B cell (primary cell): ENCODE measurements at regions not wholly inside any gene's neighbourhood (a gene's known extent, or its start where the extent isn't known, plus 50 kb on each side); places are given as distances from the start of the nearest gene placed in this dataset.

ENCODE experiments used
- ATAC-seq: fragments of 200-7000 bp; cut with Tn5 transposase; one replicate; pipeline ENCODE4 v1.10.0; 2021; ENCODE audit warnings: low read depth, mild to moderate bottlenecking, moderate number of reproducible peaks, moderate library complexity
- CTCF ChIA-PET: fragments of 350-600 bp; sonication (Branson Sonifier 250); formaldehyde crosslinking; loops from one replicate; lab custom pipeline; 2021; ENCODE audit warnings: antibody characterized with exemption, inconsistent platforms; lab: Charles Lee
- POLR2A ChIA-PET: fragments of 350-600 bp; sonication (Branson Sonifier 250); formaldehyde crosslinking; loops from one replicate; lab custom pipeline; 2021; ENCODE audit warnings: antibody characterized with exemption; lab: Charles Lee
- DNase-seq: peaks from one replicate; pipeline ENCODE4 v3.0.0; 2013
- H2AFZ ChIP-seq: 2 replicates; pipeline ENCODE4 v1.6.1; 2012; ENCODE audit warnings: mild to moderate bottlenecking, low read depth, low read length; ENCODE audit not compliant: insufficient read depth, poor library complexity, severe bottlenecking
- H3K27ac ChIP-seq, 2 donors: 1 replicate in 1 of 2; 2 replicates in 1 of 2; pipeline ENCODE4 v1.5.1; 2012 to 2013; ENCODE audit warnings: low read length in 2 of 2, mild to moderate bottlenecking in 2 of 2, moderate library complexity in 1 of 2
- H3K27me3 ChIP-seq, 4 experiments: fragments of 200-600 bp in 1 of 4; sonication (generic) in 1 of 4; replicated peaks in 1 of 4; 1 replicate in 2 of 4; 2 replicates in 2 of 4; pipeline versions ENCODE4 v1.6.1 to v1.7.0; 2013 to 2016; ENCODE audit warnings: low read length in 3 of 4, mild to moderate bottlenecking in 2 of 4, mixed read lengths in 1 of 4, moderate library complexity in 1 of 4; ENCODE audit not compliant: insufficient read depth in 4 of 4, control insufficient read depth in 3 of 4; ENCODE audit errors: control extremely low read depth in 1 of 4
- H3K36me3 ChIP-seq, 2 experiments: replicated peaks in 1 of 2; 1 replicate in 1 of 2; 2 replicates in 1 of 2; pipeline versions ENCODE4 v1.6.1 to v1.7.1; 2013; ENCODE audit warnings: low read length in 1 of 2; ENCODE audit not compliant: insufficient read depth in 2 of 2, control insufficient read depth in 1 of 2; ENCODE audit errors: control extremely low read depth in 1 of 2, extremely low read depth in 1 of 2
- H3K4me1 ChIP-seq, 2 donors: fragments of 200-600 bp in 1 of 2; sonication (generic) in 1 of 2; 1 replicate in 1 of 2; 2 replicates in 1 of 2; pipeline versions ENCODE4 v1.5.1 to v1.6.1; 2013 to 2017; ENCODE audit warnings: low read length in 2 of 2; ENCODE audit not compliant: control insufficient read depth in 2 of 2, insufficient read depth in 2 of 2
- H3K4me2 ChIP-seq: replicated peaks from 2 replicates; pipeline ENCODE3; 2012; ENCODE audit warnings: mild to moderate bottlenecking, low read depth, low read length; ENCODE audit not compliant: poor library complexity, severe bottlenecking
- H3K4me3 ChIP-seq, 5 experiments: fragments of 200-600 bp in 1 of 5; sonication (generic) in 1 of 5; 1 replicate in 3 of 5; 2 replicates in 2 of 5; pipeline versions ENCODE4 v1.5.1 to v1.7.0; 2011 to 2016; ENCODE audit warnings: low read length in 4 of 5, mild to moderate bottlenecking in 4 of 5, low read depth in 2 of 5, control low read depth in 1 of 5, moderate library complexity in 1 of 5; ENCODE audit not compliant: insufficient read depth in 1 of 5; ENCODE audit errors: control extremely low read depth in 1 of 5, extremely low read depth in 1 of 5
- H3K79me2 ChIP-seq: fragments of 200-600 bp; sonication (generic); one replicate; pipeline ENCODE4 v1.6.0; 2016; ENCODE audit warnings: low read length; ENCODE audit not compliant: control insufficient read depth, insufficient read depth
- H3K9ac ChIP-seq: fragments of 200-600 bp; sonication (generic); 2 replicates; pipeline ENCODE4 v1.6.1; 2017; ENCODE audit warnings: mild to moderate bottlenecking, low read length, moderate library complexity
- H3K9me3 ChIP-seq, 3 donors: one replicate each; pipeline versions ENCODE4 v1.6.1 to v1.7.1; 2013; ENCODE audit warnings: low read length in 2 of 3; ENCODE audit not compliant: control insufficient read depth in 2 of 3, insufficient read depth in 1 of 3; ENCODE audit errors: control extremely low read depth in 1 of 3
- H4K20me1 ChIP-seq: 2 replicates; pipeline ENCODE4 v1.6.0; 2012; ENCODE audit warnings: mild to moderate bottlenecking, low read length; ENCODE audit not compliant: insufficient read depth, control insufficient read depth, poor library complexity, severe bottlenecking
- H3K27ac Mint-ChIP-seq: one replicate; pipeline ENCODE4 v1.8.0; 2021; ENCODE audit warnings: mixed read lengths
- H3K27me3 Mint-ChIP-seq: one replicate; pipeline ENCODE4 v1.8.0; 2021; ENCODE audit warnings: mixed read lengths
- H3K4me1 Mint-ChIP-seq: one replicate; pipeline ENCODE4 v1.8.0; 2021; ENCODE audit warnings: mixed read lengths
- H3K4me3 Mint-ChIP-seq: one replicate; pipeline ENCODE4 v1.8.0; 2021; ENCODE audit warnings: mixed read lengths
- H3K9me3 Mint-ChIP-seq: one replicate; pipeline ENCODE4 v1.8.0; 2022; ENCODE audit warnings: mixed read lengths; ENCODE audit not compliant: insufficient read depth
- CTCF ChIP-seq: fragments of 200-600 bp; IDR thresholded peaks from one replicate; pipeline ENCODE4 v1.8.0; 2022; ENCODE audit warnings: antibody characterized with exemption, mild to moderate bottlenecking
- EZH2 ChIP-seq: IDR thresholded peaks from 2 replicates; pipeline ENCODE4 v1.6.1; 2012; ENCODE audit warnings: borderline replicate concordance, low read depth, mild to moderate bottlenecking, moderate library complexity, low read length; ENCODE audit not compliant: insufficient read depth, poor library complexity, severe bottlenecking
- WGBS: methylation state at CpG from one replicate; pipeline ENCODE4 v1.1.5; 2013; ENCODE audit warnings: missing lambda C conversion rate; ENCODE audit not compliant: insufficient coverage; 5-methylcytosine and 5-hydroxymethylcytosine counted together
- intact Hi-C: fragments of 100-400 bp; cut with micrococcal nuclease; formaldehyde crosslinking; loops from one replicate; pipeline ENCODE4 v1.10.0; 2022

- no peak overlapping the region for H3K27ac ChIP-seq
- DNase-seq = no peak
- no peak overlapping the region for H3K4me2 ChIP-seq
- H4K20me1 ChIP-seq = no peaks in the 10 kb centered on the region
- Mint-ChIP-seq H3K9me3 (peaks cover 3% of the 10 kb centered on the region), H3K4me1 (no peaks in the 10 kb centered on the region), H3K4me3 (no peak overlapping the region), H3K27me3 (no peaks in the 10 kb centered on the region), H3K27ac (no peak overlapping the region)
- CTCF ChIA-PET = no interaction called here
- no peak for ATAC-seq
- intact Hi-C loops = no loop called here
- POLR2A ChIA-PET = no interaction called here
- no peaks in the 10 kb centered on the region for H3K79me2 ChIP-seq
- peaks cover 0 to 9% (median 0%) of the 10 kb centered on the region in 3 donors for H3K9me3 ChIP-seq
- no peak overlapping the region for H3K4me3 ChIP-seq
- WGBS = 90% methylated on average over 23 of the region's 23 CpGs
- no peaks in the 10 kb centered on the region for H3K4me1 ChIP-seq
- no peak for TF ChIP-seq CTCF
- TF ChIP-seq EZH2 = no peak
- H2AFZ ChIP-seq = no peak overlapping the region
- no peaks in the 10 kb centered on the region for H3K36me3 ChIP-seq
- H3K9ac ChIP-seq = no peak overlapping the region
- no peaks in the 10 kb centered on the region for H3K27me3 ChIP-seq
Observed at GRCh38 chr15:54707805-54708752, 488.7 kb downstream of the RSL24D1 start.

GRCh38 chr15:54687628-54688027, 509.1 kb downstream of the RSL24D1 start:
- ChIA-PET POLR2A (no interaction called here), CTCF (no interaction called here)
- Mint-ChIP-seq H3K27ac (no peak overlapping the region), H3K4me1 (no peaks in the 10 kb centered on the region), H3K9me3 (no peaks in the 10 kb centered on the region), H3K27me3 (no peaks in the 10 kb centered on the region), H3K4me3 (no peak overlapping the region)
- TF ChIP-seq CTCF = no peak
- TF ChIP-seq EZH2 = no peak
- Histone ChIP-seq H3K4me3 (no peak overlapping the region), H3K9me3 (no peaks in the 10 kb centered on the region), H3K27me3 (no peaks in the 10 kb centered on the region), H3K9ac (no peak overlapping the region), H3K4me2 (no peak overlapping the region), H3K79me2 (no peaks in the 10 kb centered on the region), H3K4me1 (no peaks in the 10 kb centered on the region), H2AFZ (no peak overlapping the region), H3K36me3 (no peaks in the 10 kb centered on the region), H4K20me1 (no peaks in the 10 kb centered on the region), H3K27ac (no peak overlapping the region)
- ATAC-seq = no peak
- DNase-seq = no peak
- WGBS = 90% methylated on average over 2 of the region's 10 CpGs
- intact Hi-C loops = no loop called here
